T-helper 2 cell treated with Interferon-gamma antibody and Interleukin-4, amounts not matched to agents 5 μg/mL and 100 μg/mL, for 36 hours (primary cell): ENCODE measurements at regions not wholly inside any gene's neighbourhood (a gene's known extent, or its start where the extent isn't known, plus 50 kb on each side); places are given as distances from the start of the nearest gene placed in this dataset.
"Not testable (repeated sequence)": the region's sequence is repeated elsewhere in the genome, so short reads cannot be mapped to it uniquely, and the experiment has no call there.

ENCODE experiments used
- DNase-seq: peaks from one replicate; pipeline ENCODE4 v3.0.0; 2021; ENCODE audit warnings: low spot score
- H3K27ac Mint-ChIP-seq: one replicate; pipeline ENCODE4 v1.8.0; 2021; ENCODE audit warnings: mild to moderate bottlenecking, mixed read lengths
- H3K27me3 Mint-ChIP-seq: one replicate; pipeline ENCODE4 v1.8.0; 2021; ENCODE audit warnings: low read depth, mixed read lengths
- H3K36me3 Mint-ChIP-seq: one replicate; pipeline ENCODE4 v1.8.0; 2021; ENCODE audit warnings: low read depth, mixed read lengths
- H3K4me1 Mint-ChIP-seq: one replicate; pipeline ENCODE4 v1.8.0; 2021; ENCODE audit warnings: low read depth, mixed read lengths
- H3K4me3 Mint-ChIP-seq: one replicate; pipeline ENCODE4 v1.8.0; 2022; ENCODE audit warnings: mild to moderate bottlenecking, moderate library complexity, mixed read lengths
- H3K9me3 Mint-ChIP-seq: one replicate; pipeline ENCODE4 v1.8.0; 2021; ENCODE audit warnings: mixed read lengths

DNA sequence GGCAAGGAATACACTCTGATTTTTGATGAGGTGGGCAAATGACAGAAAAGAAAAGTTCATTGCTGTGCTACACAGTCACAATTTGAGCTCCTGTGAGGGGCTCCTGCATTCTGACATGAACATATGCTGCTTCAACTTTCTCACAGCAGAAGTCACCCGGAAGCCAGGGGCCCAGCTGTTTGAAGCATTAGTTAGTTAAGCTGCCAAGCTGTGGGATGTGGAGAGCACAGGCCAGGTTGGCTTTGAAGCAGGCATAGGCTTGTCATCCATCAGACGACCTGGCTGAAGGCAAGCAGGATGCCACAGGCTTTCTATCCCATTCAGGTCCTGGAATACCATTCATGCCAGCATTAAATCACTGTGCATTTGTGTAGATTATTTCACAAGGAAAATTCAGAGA lies 63.1 kb downstream of the MTNR1B start:
- Mint-ChIP-seq H3K9me3 (no peaks in the 10 kb centered on the region), H3K27ac (no peak overlapping the region), H3K27me3 (no peaks in the 10 kb centered on the region), H3K36me3 (no peaks in the 10 kb centered on the region), H3K4me1 (no peaks in the 10 kb centered on the region), H3K4me3 (no peak overlapping the region)
- no peak for DNase-seq

DNA sequence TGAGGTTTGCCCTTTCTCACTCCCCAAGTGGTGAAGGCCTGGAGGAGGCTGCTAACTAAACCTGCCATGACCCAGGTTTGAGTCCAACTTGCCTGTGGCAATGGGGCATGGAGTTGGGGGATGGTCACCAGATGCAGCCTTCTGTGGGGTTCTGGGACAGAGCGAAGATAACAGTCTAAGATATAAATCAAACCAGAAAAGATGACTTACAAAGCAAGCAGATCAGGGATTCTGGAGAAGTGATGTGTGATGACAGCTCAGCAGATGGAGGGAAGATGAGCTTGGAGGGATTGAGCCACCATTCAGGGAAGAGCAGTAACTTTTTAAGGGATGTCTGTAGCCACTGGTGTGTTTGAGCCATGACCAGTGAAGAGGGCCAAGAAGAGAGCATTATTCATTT lies 63.6 kb downstream of the MTNR1B start:
- H3K27me3 Mint-ChIP-seq, result no peaks in the 10 kb centered on the region
- no peak overlapping the region for H3K4me3 Mint-ChIP-seq
- no peaks in the 10 kb centered on the region for H3K4me1 Mint-ChIP-seq

DNA sequence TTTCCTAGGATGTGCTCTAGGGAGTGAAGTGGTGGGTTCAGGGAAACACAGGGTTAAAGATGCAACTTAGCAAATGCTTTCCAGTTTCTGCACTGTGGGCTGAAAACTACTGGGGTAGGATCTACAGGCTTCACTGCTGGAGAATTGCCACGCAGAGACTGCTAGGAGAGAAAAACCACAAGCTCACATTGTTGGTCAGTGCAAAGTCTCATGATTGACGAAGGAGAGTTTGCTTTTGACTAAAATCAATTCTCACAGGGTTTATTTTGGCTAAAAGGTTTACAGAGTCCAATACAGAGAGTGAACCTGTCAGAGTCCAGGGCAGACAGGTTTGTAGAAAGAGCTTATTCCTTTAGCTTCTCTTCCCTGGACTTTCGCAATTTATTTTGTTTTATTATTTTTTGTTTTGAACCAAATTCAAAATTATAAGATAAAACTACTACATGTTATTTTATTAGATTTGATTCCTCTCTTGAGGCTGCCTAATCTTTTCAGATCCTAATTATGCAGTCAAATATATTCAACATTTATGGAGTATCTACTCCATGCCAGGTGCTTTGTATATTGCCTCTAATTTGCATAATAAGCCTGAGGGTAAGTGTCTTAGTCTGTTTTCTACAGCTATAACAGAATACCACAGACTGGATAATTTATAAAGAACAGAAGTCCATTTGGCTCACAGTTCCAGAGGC lies 64.7 kb downstream of the MTNR1B start:
- peaks cover 2% of the 10 kb centered on the region for H3K27me3 Mint-ChIP-seq
- H3K27ac Mint-ChIP-seq, result no peak overlapping the region
- no peaks in the 10 kb centered on the region for H3K4me1 Mint-ChIP-seq
- no peak overlapping the region for H3K4me3 Mint-ChIP-seq
- no peaks in the 10 kb centered on the region for H3K36me3 Mint-ChIP-seq
- no peaks in the 10 kb centered on the region for H3K9me3 Mint-ChIP-seq
- no peak for DNase-seq

More for the DNA sequence above, 63.6 kb downstream of the MTNR1B start:
- no peaks in the 10 kb centered on the region for H3K36me3 Mint-ChIP-seq
- H3K27ac Mint-ChIP-seq, result no peak overlapping the region
- no peak for DNase-seq
- H3K9me3 Mint-ChIP-seq, result no peaks in the 10 kb centered on the region

DNA sequence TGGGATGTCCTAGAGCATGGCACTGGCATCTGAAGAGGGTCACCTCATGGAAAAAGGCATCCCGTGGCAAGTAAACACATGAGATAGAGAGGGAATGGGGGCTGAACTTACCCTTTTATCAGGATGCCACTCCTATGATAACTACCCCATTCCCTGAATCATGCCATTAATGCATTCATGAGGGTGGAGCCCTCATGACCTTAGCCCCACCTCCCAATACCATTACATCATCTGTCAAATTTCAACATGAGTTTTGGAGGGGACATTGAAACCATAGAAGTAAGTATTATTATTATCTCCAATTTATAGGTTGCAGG lies 65.2 kb downstream of the MTNR1B start:
- no peaks in the 10 kb centered on the region for H3K36me3 Mint-ChIP-seq
- H3K4me1 Mint-ChIP-seq, result no peaks in the 10 kb centered on the region
- no peaks in the 10 kb centered on the region for H3K9me3 Mint-ChIP-seq
- peaks cover 2% of the 10 kb centered on the region for H3K27me3 Mint-ChIP-seq
- no peak overlapping the region for H3K4me3 Mint-ChIP-seq
- DNase-seq, result no peak
- H3K27ac Mint-ChIP-seq, result no peak overlapping the region

DNA sequence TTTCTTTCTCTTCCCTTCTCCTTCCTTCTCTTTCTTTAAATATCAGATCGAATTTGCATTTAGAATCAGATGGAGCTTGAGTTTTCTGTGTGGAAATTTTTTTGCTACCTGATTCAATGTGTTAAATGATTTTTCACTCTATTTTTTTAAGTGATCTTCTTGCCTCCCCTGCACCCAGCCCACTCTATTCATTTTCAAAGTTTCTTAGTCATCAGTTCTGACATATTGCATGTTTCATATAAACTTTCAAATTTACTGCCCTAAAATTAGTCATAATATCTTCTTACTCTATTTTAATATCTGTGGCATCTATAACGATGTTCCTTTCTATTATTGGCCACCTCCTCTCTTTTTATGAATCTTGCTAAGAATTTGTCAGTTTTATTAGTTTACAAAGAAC lies 69.1 kb downstream of the MTNR1B start:
- Mint-ChIP-seq H3K4me1 (no peaks in the 10 kb centered on the region), H3K27me3 (peaks cover 2% of the 10 kb centered on the region), H3K27ac (no peak overlapping the region), H3K4me3 (no peak overlapping the region), H3K9me3 (no peaks in the 10 kb centered on the region), H3K36me3 (no peaks in the 10 kb centered on the region)
- no peak for DNase-seq

DNA sequence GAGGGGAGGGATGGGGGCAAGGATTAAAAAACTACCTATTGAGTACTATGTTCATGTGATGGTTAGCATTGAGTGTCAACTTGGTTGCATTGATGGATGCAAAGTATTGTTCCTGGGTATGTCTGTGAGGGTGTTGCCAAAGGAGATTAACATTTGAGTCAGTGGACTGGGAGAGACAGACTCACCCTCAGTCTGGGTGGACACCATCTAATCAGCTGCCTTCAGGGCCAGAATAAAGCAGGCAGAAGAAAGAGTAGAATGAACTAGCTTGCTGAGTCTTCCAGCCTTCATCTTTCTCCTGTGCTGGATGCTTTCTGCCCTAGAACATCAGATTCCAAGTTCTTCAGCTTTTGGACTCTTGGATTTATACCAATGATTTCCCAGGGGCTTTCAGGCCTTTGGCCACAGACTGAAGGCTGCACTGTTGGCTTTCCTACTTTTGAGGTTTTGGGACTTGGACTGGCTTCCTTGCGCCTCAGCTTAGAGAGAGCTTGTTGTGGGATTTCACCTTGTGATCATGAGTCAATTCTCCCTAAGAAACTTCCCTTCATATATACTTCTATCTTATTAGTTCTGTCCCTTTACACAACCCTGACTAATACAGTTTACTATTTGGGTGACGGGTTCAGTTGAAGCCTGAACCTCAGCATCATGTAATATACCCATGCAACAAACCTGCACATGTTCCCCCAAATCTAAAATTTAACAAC lies 70.2 kb downstream of the MTNR1B start:
- DNase-seq, result no peak
- no peak overlapping the region for H3K4me3 Mint-ChIP-seq

DNA sequence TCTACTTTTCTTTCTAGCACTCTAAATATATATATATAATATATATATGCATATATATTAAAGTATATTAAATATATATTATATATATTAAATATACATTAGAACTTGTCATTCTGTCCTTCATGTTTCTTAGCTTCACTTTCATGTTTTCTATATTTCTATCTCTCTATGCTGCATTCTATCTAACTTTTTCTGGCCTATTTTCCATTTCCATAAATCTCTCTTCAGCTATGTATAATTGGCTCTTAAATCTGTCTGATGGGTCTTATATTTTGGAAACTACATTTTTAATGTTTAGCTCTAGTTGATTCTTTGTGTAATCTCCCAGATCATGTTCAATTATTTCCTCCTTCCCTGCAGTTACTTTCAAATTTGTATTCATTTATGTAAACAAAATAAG lies 72.2 kb downstream of the MTNR1B start:
- Mint-ChIP-seq H3K27me3 (peaks cover 2% of the 10 kb centered on the region), H3K9me3 (no peaks in the 10 kb centered on the region), H3K4me1 (no peaks in the 10 kb centered on the region), H3K4me3 (no peak overlapping the region), H3K27ac (no peak overlapping the region), H3K36me3 (no peaks in the 10 kb centered on the region)
- DNase-seq, result no peak

More for the DNA sequence above, 70.2 kb downstream of the MTNR1B start:
- peaks cover 2% of the 10 kb centered on the region for H3K27me3 Mint-ChIP-seq
- no peaks in the 10 kb centered on the region for H3K4me1 Mint-ChIP-seq
- no peaks in the 10 kb centered on the region for H3K36me3 Mint-ChIP-seq
- H3K9me3 Mint-ChIP-seq, result no peaks in the 10 kb centered on the region
- no peak overlapping the region for H3K27ac Mint-ChIP-seq

DNA sequence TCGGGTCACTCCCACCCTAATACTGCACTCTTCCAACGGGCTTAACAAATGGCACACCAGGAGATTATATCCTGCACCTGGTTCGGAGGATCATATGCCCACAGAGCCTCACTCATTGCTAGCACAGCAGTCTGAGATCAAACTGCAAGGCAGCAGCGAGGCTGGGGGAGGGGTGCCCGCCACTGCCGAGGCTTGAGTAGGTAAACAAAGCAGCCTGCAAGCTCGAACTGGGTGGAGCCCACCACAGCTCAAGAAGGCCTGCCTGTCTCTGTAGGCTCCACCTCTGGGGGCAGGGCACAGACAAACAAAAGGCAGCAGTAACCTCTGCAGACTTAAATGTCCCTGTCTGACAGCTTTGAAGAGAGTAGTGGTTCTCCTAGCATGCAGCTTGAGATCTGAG lies 73.7 kb downstream of the MTNR1B start:
- not testable (repeated sequence) for H3K36me3 Mint-ChIP-seq, H3K27me3 Mint-ChIP-seq, H3K9me3 Mint-ChIP-seq

DNA sequence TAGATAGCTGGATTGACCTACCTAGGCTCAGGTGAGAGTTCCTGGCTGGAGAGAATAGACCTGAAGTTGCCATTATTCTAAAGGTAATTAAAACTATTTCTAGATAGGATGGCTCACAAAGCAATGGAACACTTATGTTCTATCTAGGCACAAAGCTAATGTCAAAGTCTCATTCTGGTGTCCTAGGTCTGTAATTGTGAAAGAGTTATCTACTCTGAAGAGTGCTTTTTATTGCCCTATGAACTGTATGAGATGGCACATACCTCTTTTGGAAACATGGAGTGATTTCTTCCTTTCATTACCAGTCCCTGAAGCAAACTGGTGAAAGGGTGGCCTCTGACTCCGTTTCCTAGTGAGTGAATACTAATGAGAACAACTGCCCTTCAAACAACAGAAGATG lies 80.3 kb downstream of the MTNR1B start:
- no peaks in the 10 kb centered on the region for H3K36me3 Mint-ChIP-seq
- peaks cover 2% of the 10 kb centered on the region for H3K4me1 Mint-ChIP-seq
- H3K27me3 Mint-ChIP-seq, result peaks cover 5% of the 10 kb centered on the region
- no peak for DNase-seq
- no peak overlapping the region for H3K27ac Mint-ChIP-seq
- no peaks in the 10 kb centered on the region for H3K9me3 Mint-ChIP-seq
- H3K4me3 Mint-ChIP-seq, result no peak overlapping the region

More for the DNA sequence above, 73.7 kb downstream of the MTNR1B start:
- H3K27ac Mint-ChIP-seq, DNase-seq, H3K4me3 Mint-ChIP-seq, H3K4me1 Mint-ChIP-seq: not testable (repeated sequence)

DNA sequence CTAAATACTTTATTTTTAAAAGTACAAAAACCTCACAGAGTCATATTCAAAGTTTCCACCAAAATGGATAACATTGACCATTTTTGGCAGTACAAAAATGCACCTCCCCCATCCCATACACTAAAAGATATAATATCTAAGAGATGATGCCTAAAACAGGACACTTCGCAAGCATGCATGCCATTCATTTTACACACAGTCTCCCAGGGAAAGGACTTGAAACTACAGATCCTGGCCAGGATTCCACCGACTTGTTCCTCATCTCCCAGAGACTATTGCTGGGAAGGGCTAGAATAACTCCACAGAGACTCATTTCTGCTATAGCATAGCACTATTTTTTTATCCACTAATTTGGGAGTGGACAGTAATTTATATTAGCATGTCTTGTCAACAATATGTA lies 81.7 kb downstream of the MTNR1B start:
- H3K4me3 Mint-ChIP-seq, result no peak overlapping the region
- H3K27me3 Mint-ChIP-seq, result peaks cover 5% of the 10 kb centered on the region
- H3K9me3 Mint-ChIP-seq, result no peaks in the 10 kb centered on the region
- DNase-seq, result no peak
- peaks cover 5% of the 10 kb centered on the region for H3K4me1 Mint-ChIP-seq
- no peaks in the 10 kb centered on the region for H3K36me3 Mint-ChIP-seq
- H3K27ac Mint-ChIP-seq, result no peak overlapping the region

DNA sequence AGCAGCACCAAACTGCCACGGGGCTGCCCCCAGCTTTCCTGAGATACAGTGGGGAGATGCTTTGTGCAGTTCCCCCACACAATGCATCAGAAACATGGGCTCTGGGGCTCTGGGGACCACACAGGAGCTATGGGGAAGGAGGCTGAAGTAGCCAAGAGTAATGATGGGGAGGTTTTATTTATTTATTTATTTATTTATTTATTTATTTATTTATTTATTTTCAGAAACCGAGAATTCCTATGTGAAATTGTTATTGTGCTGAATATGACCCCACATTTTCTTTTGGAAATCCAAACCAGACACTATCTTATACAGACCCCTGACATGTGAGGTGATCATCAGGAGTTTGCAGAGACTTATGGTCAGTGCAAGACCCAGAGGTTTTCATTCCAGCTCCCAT lies 84.4 kb downstream of the MTNR1B start:
- H3K27ac Mint-ChIP-seq, result no peak overlapping the region
- no peaks in the 10 kb centered on the region for H3K9me3 Mint-ChIP-seq
- no peak for DNase-seq
- H3K36me3 Mint-ChIP-seq, result no peaks in the 10 kb centered on the region
- H3K4me1 Mint-ChIP-seq, result peaks cover 5% of the 10 kb centered on the region
- H3K27me3 Mint-ChIP-seq, result peaks cover 5% of the 10 kb centered on the region
- H3K4me3 Mint-ChIP-seq, result no peak overlapping the region

DNA sequence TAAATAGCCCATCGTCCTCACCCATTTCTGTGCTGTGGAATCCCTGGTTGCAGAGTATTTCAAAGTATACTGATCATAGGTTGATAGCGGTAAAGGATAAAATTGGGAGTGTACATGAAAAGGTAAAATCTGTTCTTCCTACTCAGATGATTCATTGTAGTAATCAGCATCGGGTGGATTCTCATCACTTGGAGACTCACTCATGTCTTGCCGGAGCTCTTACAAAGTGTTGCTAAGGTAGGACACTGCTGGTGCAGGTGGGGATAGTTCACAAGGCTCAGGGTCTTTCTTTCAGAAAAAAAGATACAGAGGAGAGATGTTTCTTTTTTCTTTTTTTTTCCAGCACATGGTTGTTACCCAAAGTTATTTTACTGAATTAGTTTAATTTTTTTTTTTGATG lies 84.8 kb downstream of the MTNR1B start:
- H3K27ac Mint-ChIP-seq, result no peak overlapping the region
- H3K4me3 Mint-ChIP-seq, result no peak overlapping the region
- peaks cover 5% of the 10 kb centered on the region for H3K27me3 Mint-ChIP-seq
- peaks cover 5% of the 10 kb centered on the region for H3K4me1 Mint-ChIP-seq
- DNase-seq, result no peak
- H3K36me3 Mint-ChIP-seq, result no peaks in the 10 kb centered on the region
- H3K9me3 Mint-ChIP-seq, result no peaks in the 10 kb centered on the region

DNA sequence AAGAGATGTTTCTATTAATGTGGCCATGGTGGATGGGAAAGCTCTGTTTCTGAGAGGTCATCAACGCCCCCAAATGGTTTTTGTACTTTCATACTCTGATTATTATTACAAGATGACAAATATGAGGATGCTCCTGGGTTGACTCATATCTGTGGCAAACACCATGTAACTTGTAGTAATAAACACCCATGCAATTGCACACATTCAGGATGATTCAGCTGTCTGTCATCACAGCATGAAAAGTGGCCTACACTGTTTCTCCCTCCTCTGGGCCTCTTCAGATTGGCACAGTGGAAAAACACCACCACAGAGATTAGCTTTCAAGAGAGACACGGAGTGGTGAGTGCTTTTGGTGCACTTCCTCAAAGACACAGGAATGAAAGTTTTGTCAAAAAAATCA lies 85.4 kb downstream of the MTNR1B start:
- H3K27me3 Mint-ChIP-seq, result peaks cover 5% of the 10 kb centered on the region
- H3K9me3 Mint-ChIP-seq, result no peaks in the 10 kb centered on the region
- no peaks in the 10 kb centered on the region for H3K36me3 Mint-ChIP-seq
- H3K27ac Mint-ChIP-seq, result no peak overlapping the region
- DNase-seq, result peak; percentile 56
- H3K4me1 Mint-ChIP-seq, result peaks cover 5% of the 10 kb centered on the region
- H3K4me3 Mint-ChIP-seq, result no peak overlapping the region

DNA sequence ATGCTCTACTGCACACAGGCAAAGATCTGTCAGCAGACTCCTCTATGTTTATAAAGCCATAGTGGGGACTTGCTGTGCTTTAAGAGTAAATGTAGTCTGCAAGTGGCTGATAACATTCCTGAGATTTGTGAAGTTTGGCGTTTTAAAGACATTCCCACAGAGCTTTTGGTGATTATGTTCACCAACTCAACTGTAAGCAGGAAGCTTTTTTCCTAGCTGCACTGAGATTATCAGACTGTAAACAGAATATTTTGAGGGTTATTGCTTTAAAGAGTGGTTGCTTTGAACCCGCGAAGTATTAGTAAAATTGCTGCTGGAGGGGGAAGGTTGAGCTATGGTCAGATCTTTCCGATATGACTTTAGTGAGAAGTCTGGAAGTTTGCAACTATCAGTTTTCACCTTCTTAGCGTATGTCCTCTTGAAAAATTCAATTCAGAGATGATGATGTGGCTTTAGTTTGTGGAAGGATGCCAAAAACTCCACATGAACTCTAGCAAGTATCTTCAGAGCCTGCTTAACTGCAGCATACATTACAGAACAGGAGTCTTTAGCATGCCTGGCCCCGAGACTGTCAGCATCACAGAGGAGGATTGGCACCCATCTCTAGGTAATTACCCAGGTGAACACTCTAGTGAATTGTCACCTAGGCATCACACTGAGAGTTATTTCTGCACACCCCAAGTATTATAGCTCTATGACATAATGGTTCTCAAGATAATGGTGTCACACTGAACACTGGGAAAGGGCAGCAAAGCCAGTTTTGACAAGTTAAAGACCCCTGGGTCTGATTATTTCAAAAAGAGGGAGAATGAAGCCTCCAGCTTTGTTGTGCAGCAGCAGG lies 89.9 kb downstream of the MTNR1B start:
- Mint-ChIP-seq H3K9me3 (no peaks in the 10 kb centered on the region), H3K27ac (no peak overlapping the region), H3K4me1 (peaks cover 4% of the 10 kb centered on the region), H3K4me3 (no peak overlapping the region), H3K36me3 (no peaks in the 10 kb centered on the region), H3K27me3 (no peaks in the 10 kb centered on the region)
- no peak for DNase-seq
